Esophagus squamous epithelium (tissue), 5 donors: ENCODE measurements at regions not wholly inside any gene's neighbourhood (a gene's known extent, or its start where the extent isn't known, plus 50 kb on each side); places are given as distances from the start of the nearest gene placed in this dataset.

Source experiments
- DNase-seq: peaks from one replicate; lab custom pipeline; 2025; lab: John Stamatoyannopoulos, UW
- H3K27ac ChIP-seq, 4 donors: fragments of 200-600 bp; sonication (generic); one replicate each; pipeline ENCODE4 v1.5.1; 2016 to 2019; ENCODE audit warnings: mild to moderate bottlenecking in 1 of 4
- H3K27me3 ChIP-seq, 4 donors: fragments of 200-600 bp; sonication (generic); 1 replicate in 3 of 4; 2 replicates in 1 of 4; pipeline versions ENCODE4 v1.5.1 to v1.6.0; 2017 to 2021; ENCODE audit warnings: antibody characterized with exemption in 1 of 4
- H3K36me3 ChIP-seq, 3 donors: fragments of 200-600 bp; sonication (generic); one replicate each; pipeline ENCODE4 v1.5.1; 2016 to 2019
- H3K4me1 ChIP-seq, 3 donors: fragments of 200-600 bp; sonication (generic); one replicate each; pipeline ENCODE4 v1.5.1; 2017 to 2019
- H3K4me3 ChIP-seq, 4 donors: fragments of 200-600 bp; sonication (generic); 1 replicate in 3 of 4; 2 replicates in 1 of 4; pipeline ENCODE4 v1.5.1; 2016 to 2019; ENCODE audit warnings: mild to moderate bottlenecking in 2 of 4, moderate library complexity in 1 of 4
- H3K9me3 ChIP-seq, 3 donors: fragments of 200-600 bp; sonication (generic); one replicate each; pipeline ENCODE4 v1.5.1; 2016 to 2019
- POLR2A ChIP-seq, 4 donors: fragments of 450-650 bp; IDR thresholded peaks; one replicate each; pipeline ENCODE4 v1.6.1; 2017; ENCODE audit warnings: antibody characterized with exemption in 4 of 4, mild to moderate bottlenecking in 4 of 4, moderate library complexity in 3 of 4
- WGBS, 2 donors: methylation state at CpG; one replicate each; pipeline ENCODE4 v1.1.5; 2018; 5-methylcytosine and 5-hydroxymethylcytosine counted together
- intact Hi-C: fragments of 100-400 bp; cut with DNase I; formaldehyde crosslinking; loops from one replicate; pipeline ENCODE4 v1.15.0; 2022
- TF ChIP-seq, protein P1 (sequence below), 6 experiments: fragments of 450-650 bp in 4 of 6; fragments of 200-600 bp in 2 of 6; sonication (generic) in 2 of 6; IDR thresholded peaks; one replicate each; pipeline ENCODE4 v1.5.1; 2016 to 2019; ENCODE audit warnings: antibody characterized with exemption in 6 of 6, mild to moderate bottlenecking in 4 of 6, moderate library complexity in 4 of 6
- donor health status: DM: yes; HTN: yes; CAD: no.

DNA sequence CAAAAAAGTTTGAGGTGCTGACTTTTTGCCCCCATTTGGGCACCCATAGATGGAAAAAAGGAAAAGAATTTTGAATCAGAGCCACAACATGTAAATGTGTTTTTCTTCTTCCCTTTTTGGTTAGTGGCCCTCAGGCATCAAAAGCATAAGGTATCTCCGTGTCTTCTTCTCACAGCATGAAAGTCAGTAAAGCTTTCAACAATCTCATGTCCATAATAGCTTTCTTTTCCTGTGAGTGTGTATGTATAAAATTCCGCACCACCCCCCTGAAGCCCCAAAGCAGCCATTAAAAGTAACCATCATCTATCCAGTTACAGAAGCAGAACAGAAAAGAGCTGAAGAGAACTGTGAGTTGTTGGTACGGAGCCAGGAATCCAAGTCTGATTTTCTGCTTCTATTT, 1539.7 kb upstream of the ACVR2A start:
- Histone ChIP-seq H3K9me3 (peaks cover 0 to 3% (median 0%) of the 10 kb centered on the region in 3 donors), H3K36me3 (no peaks in the 10 kb centered on the region), H3K4me3 (no peak overlapping the region), H3K4me1 (no peaks in the 10 kb centered on the region), H3K27me3 (no peaks in the 10 kb centered on the region), H3K27ac (no peak overlapping the region)
- TF ChIP-seq, protein P1, sequence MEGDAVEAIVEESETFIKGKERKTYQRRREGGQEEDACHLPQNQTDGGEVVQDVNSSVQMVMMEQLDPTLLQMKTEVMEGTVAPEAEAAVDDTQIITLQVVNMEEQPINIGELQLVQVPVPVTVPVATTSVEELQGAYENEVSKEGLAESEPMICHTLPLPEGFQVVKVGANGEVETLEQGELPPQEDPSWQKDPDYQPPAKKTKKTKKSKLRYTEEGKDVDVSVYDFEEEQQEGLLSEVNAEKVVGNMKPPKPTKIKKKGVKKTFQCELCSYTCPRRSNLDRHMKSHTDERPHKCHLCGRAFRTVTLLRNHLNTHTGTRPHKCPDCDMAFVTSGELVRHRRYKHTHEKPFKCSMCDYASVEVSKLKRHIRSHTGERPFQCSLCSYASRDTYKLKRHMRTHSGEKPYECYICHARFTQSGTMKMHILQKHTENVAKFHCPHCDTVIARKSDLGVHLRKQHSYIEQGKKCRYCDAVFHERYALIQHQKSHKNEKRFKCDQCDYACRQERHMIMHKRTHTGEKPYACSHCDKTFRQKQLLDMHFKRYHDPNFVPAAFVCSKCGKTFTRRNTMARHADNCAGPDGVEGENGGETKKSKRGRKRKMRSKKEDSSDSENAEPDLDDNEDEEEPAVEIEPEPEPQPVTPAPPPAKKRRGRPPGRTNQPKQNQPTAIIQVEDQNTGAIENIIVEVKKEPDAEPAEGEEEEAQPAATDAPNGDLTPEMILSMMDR (IDR thresholded peaks at IDR 0.05), result no peak
- TF ChIP-seq POLR2A (IDR thresholded peaks at IDR 0.05), result no peak
- intact Hi-C loops, result no loop called here
- no peak for DNase-seq
- 71 to 88% methylated on average over 3 of the region's 3 CpGs for WGBS, 2 donors

- Histone ChIP-seq H3K27ac (no peak overlapping the region), H3K4me1 (no peaks in the 10 kb centered on the region), H3K36me3 (no peaks in the 10 kb centered on the region), H3K27me3 (no peaks in the 10 kb centered on the region), H3K4me3 (no peak overlapping the region), H3K9me3 (peaks cover 0 to 8% (median 0%) of the 10 kb centered on the region in 3 donors)
- TF ChIP-seq POLR2A (IDR thresholded peaks at IDR 0.05), result no peak
- TF ChIP-seq, protein P1 (IDR thresholded peaks at IDR 0.05), result no peak
- intact Hi-C loops, result no loop called here
- 68 to 80% methylated on average over 2 of the region's 2 CpGs for WGBS, 2 donors
- DNase-seq, result no peak
Observed at GRCh38 chr2:146301287-146301686, 1543.5 kb upstream of the ACVR2A start.

GRCh38 chr2:146295080-146295670, 1549.7 kb upstream of the ACVR2A start:
- H3K4me3 ChIP-seq, result no peak overlapping the region
- H3K9me3 ChIP-seq, result peaks cover 0 to 18% (median 0%) of the 10 kb centered on the region in 3 donors
- no peak for DNase-seq
- no peak overlapping the region for H3K27ac ChIP-seq
- H3K36me3 ChIP-seq, result no peaks in the 10 kb centered on the region
- TF ChIP-seq, protein P1 (IDR thresholded peaks at IDR 0.05), result no peak
- TF ChIP-seq POLR2A (IDR thresholded peaks at IDR 0.05), result no peak
- intact Hi-C loops, result no loop called here
- WGBS, 2 donors, result 77 to 95% methylated on average over 1 of the region's 1 CpG
- no peaks in the 10 kb centered on the region for H3K27me3 ChIP-seq
- H3K4me1 ChIP-seq, result no peaks in the 10 kb centered on the region

GRCh38 chr2:146287281-146287680, 1557.5 kb upstream of the ACVR2A start:
- Histone ChIP-seq H3K36me3 (no peaks in the 10 kb centered on the region), H3K27me3 (no peaks in the 10 kb centered on the region), H3K4me1 (no peaks in the 10 kb centered on the region), H3K9me3 (no peaks in the 10 kb centered on the region), H3K4me3 (no peak overlapping the region), H3K27ac (no peak overlapping the region)
- intact Hi-C loops, result no loop called here
- no peak for DNase-seq
- 87 to 92% methylated on average over 1 of the region's 1 CpG for WGBS, 2 donors
- TF ChIP-seq, protein P1 (IDR thresholded peaks at IDR 0.05), result no peak
- TF ChIP-seq POLR2A (IDR thresholded peaks at IDR 0.05), result no peak

DNA sequence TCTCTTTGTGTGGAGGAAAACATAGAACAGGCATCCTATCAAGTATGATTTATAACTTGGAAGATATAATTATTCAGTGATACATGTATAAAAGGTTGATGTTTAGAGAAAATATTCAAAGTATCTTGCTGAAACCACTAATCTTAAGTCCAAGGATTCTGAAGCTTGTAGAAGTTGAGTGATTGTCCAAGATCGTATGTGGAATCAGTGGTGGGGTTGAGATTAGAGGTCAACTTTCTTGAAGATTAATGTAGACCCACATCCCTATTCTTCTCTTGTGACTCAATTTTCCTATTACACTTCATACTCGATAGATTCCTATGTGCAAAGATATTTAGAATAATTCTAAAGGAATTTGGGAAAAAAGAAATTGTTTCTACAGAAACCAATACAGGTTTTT, 1565.9 kb upstream of the ACVR2A start:
- no peaks in the 10 kb centered on the region for H3K36me3 ChIP-seq
- no peak for DNase-seq
- H3K4me3 ChIP-seq, result no peak overlapping the region
- no peak for TF ChIP-seq POLR2A (IDR thresholded peaks at IDR 0.05)
- TF ChIP-seq, protein P1 (IDR thresholded peaks at IDR 0.05), result no peak
- no peak overlapping the region for H3K27ac ChIP-seq
- no peaks in the 10 kb centered on the region for H3K4me1 ChIP-seq
- H3K27me3 ChIP-seq, result no peaks in the 10 kb centered on the region
- intact Hi-C loops, result no loop called here
- 90 to 92% methylated on average over 2 of the region's 2 CpGs for WGBS, 2 donors
- no peaks in the 10 kb centered on the region for H3K9me3 ChIP-seq
